ENCODE measurements at regions not wholly inside any gene's neighbourhood (a gene's known extent, or its start where the extent isn't known, plus 50 kb on each side); places are given as distances from the start of the nearest gene placed in this dataset.

- Histone ChIP-seq H3K27ac (ENCODE audit: low read depth, low read length, poor library complexity, severe bottlenecking) (no peak overlapping the region), H4K20me1 (ENCODE audit: insufficient read depth, low read length) (no peaks in the 10 kb centered on the region), H3K9me3 (ENCODE audit: low read length) (no peaks in the 10 kb centered on the region), H3K9me2 (ENCODE audit: low read depth, low read length) (no peaks in the 10 kb centered on the region), H3K27me3 (ENCODE audit: insufficient read depth, low read length) (no peaks in the 10 kb centered on the region), H3K9ac (ENCODE audit: low read length) (no peak overlapping the region), H3K4me3 (ENCODE audit: low read depth, low read length, poor library complexity, severe bottlenecking) (no peak overlapping the region), H3K4me1 (ENCODE audit: insufficient read depth, low read length, severe bottlenecking) (no peaks in the 10 kb centered on the region), H3F3A (ENCODE audit: insufficient read depth, low read length) (no peaks in the 10 kb centered on the region), H3K36me3 (ENCODE audit: insufficient read depth, low read length) (no peaks in the 10 kb centered on the region), H3K79me2 (ENCODE audit: insufficient read depth, low read length) (no peaks in the 10 kb centered on the region), H3K4me2 (ENCODE audit: low read length) (no peak overlapping the region), H2AFZ (ENCODE audit: low read length) (no peak overlapping the region)
- no peak for TF ChIP-seq CTCF (IDR thresholded peaks at IDR 0.05; ENCODE audit: low read length)
- no peak for TF ChIP-seq EZH2 (IDR thresholded peaks at IDR 0.05; ENCODE audit: borderline replicate concordance, low read length)
These were observed 1901.9 kb upstream of the ACO1 start for GRCh38 chr9:30482499-30482898.

GRCh38 chr9:30484690-30485089, 1899.8 kb upstream of the ACO1 start:
- no peaks in the 10 kb centered on the region for H3K9me3 ChIP-seq (ENCODE audit: low read length)
- no peaks in the 10 kb centered on the region for H3K79me2 ChIP-seq (ENCODE audit: insufficient read depth, low read length)
- no peak overlapping the region for H2AFZ ChIP-seq (ENCODE audit: low read length)
- H3K27ac ChIP-seq (ENCODE audit: low read depth, low read length, poor library complexity, severe bottlenecking) = no peak overlapping the region
- no peaks in the 10 kb centered on the region for H3F3A ChIP-seq (ENCODE audit: insufficient read depth, low read length)
- no peak overlapping the region for H3K4me3 ChIP-seq (ENCODE audit: low read depth, low read length, poor library complexity, severe bottlenecking)
- no peaks in the 10 kb centered on the region for H3K9me2 ChIP-seq (ENCODE audit: low read depth, low read length)
- no peak overlapping the region for H3K4me2 ChIP-seq (ENCODE audit: low read length)
- no peaks in the 10 kb centered on the region for H3K4me1 ChIP-seq (ENCODE audit: insufficient read depth, low read length, severe bottlenecking)
- no peak overlapping the region for H3K9ac ChIP-seq (ENCODE audit: low read length)
- TF ChIP-seq EZH2 (IDR thresholded peaks at IDR 0.05; ENCODE audit: borderline replicate concordance, low read length) (no peak), CTCF (IDR thresholded peaks at IDR 0.05; ENCODE audit: low read length) (no peak)
- H4K20me1 ChIP-seq (ENCODE audit: insufficient read depth, low read length) = no peaks in the 10 kb centered on the region
- no peaks in the 10 kb centered on the region for H3K36me3 ChIP-seq (ENCODE audit: insufficient read depth, low read length)
- no peaks in the 10 kb centered on the region for H3K27me3 ChIP-seq (ENCODE audit: insufficient read depth, low read length)

GRCh38 chr9:30504502-30504905, 1879.9 kb upstream of the ACO1 start:
- no peak overlapping the region for H3K27ac ChIP-seq (ENCODE audit: low read depth, low read length, poor library complexity, severe bottlenecking)

More at GRCh38 chr9:30504502-30504905, 1879.9 kb upstream of the ACO1 start:
- no peak overlapping the region for H3K4me2 ChIP-seq (ENCODE audit: low read length)
- H3K27me3 ChIP-seq (ENCODE audit: insufficient read depth, low read length) = no peaks in the 10 kb centered on the region
- no peaks in the 10 kb centered on the region for H3K4me1 ChIP-seq (ENCODE audit: insufficient read depth, low read length, severe bottlenecking)
- no peaks in the 10 kb centered on the region for H3K79me2 ChIP-seq (ENCODE audit: insufficient read depth, low read length)
- no peaks in the 10 kb centered on the region for H4K20me1 ChIP-seq (ENCODE audit: insufficient read depth, low read length)
- TF ChIP-seq CTCF (IDR thresholded peaks at IDR 0.05; ENCODE audit: low read length) (no peak), EZH2 (IDR thresholded peaks at IDR 0.05; ENCODE audit: borderline replicate concordance, low read length) (no peak)
- no peak overlapping the region for H3K4me3 ChIP-seq (ENCODE audit: low read depth, low read length, poor library complexity, severe bottlenecking)
- no peak overlapping the region for H2AFZ ChIP-seq (ENCODE audit: low read length)
- H3K9me2 ChIP-seq (ENCODE audit: low read depth, low read length) = no peaks in the 10 kb centered on the region
- no peak overlapping the region for H3K9ac ChIP-seq (ENCODE audit: low read length)
- H3K9me3 ChIP-seq (ENCODE audit: low read length) = no peaks in the 10 kb centered on the region
- no peaks in the 10 kb centered on the region for H3K36me3 ChIP-seq (ENCODE audit: insufficient read depth, low read length)
- no peaks in the 10 kb centered on the region for H3F3A ChIP-seq (ENCODE audit: insufficient read depth, low read length)
